ENCODE measurements at regions not wholly inside any gene's neighbourhood (a gene's known extent, or its start where the extent isn't known, plus 50 kb on each side); places are given as distances from the start of the nearest gene placed in this dataset.

DNA sequence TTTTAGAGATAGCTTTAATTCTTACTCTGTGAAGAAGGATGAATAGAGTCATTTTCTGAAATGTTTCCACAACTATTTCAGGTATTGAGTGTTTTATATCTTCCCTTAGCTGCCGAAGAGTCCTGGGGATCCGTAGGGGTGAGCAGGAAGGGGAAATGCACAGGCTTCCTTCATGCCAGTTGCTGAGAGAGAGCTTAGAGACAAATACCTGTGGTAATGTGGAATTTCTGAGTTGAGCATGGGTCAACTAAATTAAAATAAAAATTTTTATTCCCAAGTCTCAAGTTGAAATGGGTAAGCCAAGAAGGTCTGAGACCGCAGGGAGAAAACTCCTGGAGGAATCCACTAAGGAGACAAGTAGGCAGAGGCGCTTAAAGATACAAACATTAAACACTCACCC is 185.7 kb downstream of the DAD1 start:
- Histone ChIP-seq H3K27me3 (ENCODE audit: control insufficient read depth, insufficient read depth, low read length) (no peaks in the 10 kb centered on the region), H3K4me3 (ENCODE audit: low read length) (no peak overlapping the region), H3K9me3 (ENCODE audit: control insufficient read depth, low read depth, low read length) (no peaks in the 10 kb centered on the region), H3K9ac (ENCODE audit: low read length) (no peak overlapping the region), H3K27ac (ENCODE audit: low read length) (no peak overlapping the region), H3K4me1 (ENCODE audit: control insufficient read depth, low read depth, low read length) (no peaks in the 10 kb centered on the region), H3K36me3 (ENCODE audit: control insufficient read depth, low read depth, low read length) (no peaks in the 10 kb centered on the region)

DNA sequence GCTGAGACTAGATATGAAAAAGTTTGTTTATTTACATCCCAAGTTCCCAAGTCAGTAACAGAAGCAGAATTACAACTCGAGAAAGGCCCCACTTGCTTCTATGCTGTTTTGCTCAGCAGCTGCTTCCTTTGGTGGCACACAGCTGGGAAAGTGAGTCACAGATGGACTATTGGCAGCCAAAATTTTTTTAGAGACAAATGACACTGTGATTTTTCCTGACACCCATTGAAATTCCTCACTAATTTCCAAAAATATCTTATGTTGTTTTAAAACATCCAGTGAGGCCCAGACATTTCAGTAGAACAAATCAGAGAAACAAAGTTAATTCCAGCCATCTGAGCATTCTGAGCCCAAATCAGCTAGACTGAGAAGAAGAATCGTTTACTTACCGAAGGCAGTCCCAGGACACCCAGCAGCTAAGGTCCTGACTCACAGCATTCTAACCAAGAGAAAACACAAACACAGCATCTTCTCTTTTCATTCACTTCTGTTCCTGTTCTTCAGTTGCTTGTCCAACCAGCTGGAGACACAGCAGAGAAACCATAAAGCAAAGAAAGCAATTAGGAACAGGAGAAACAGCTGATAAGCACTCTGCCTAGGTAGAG is 188.3 kb downstream of the DAD1 start:
- no peaks in the 10 kb centered on the region for H3K4me1 ChIP-seq (ENCODE audit: control insufficient read depth, low read depth, low read length)
- H3K9me3 ChIP-seq (ENCODE audit: control insufficient read depth, low read depth, low read length): no peaks in the 10 kb centered on the region
- H3K27ac ChIP-seq (ENCODE audit: low read length): no peak overlapping the region
- H3K9ac ChIP-seq (ENCODE audit: low read length): no peak overlapping the region
- no peaks in the 10 kb centered on the region for H3K36me3 ChIP-seq (ENCODE audit: control insufficient read depth, low read depth, low read length)
- no peak overlapping the region for H3K4me3 ChIP-seq (ENCODE audit: low read length)
- H3K27me3 ChIP-seq (ENCODE audit: control insufficient read depth, insufficient read depth, low read length): no peaks in the 10 kb centered on the region

DNA sequence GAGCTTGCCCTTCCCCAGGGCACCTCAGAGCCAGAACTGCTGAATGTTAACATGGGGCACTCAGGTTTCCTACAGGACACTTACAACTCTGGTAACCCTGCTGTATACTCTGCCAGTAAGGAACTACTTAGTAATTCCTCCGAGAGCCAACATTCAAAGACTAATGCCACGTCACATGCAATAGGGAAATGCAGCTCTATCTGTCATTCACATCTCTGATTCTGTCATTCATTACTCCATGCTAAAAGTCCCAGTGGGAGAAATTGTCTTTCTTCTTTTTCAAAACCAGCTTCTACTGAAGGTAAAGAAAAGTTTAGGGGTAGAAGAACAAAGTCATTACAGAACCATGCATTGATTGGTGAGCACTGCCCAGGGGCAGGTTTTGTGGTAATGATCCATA is 189.2 kb downstream of the DAD1 start:
- Histone ChIP-seq H3K9me3 (ENCODE audit: control insufficient read depth, low read depth, low read length) (no peaks in the 10 kb centered on the region), H3K9ac (ENCODE audit: low read length) (no peak overlapping the region)

DNA sequence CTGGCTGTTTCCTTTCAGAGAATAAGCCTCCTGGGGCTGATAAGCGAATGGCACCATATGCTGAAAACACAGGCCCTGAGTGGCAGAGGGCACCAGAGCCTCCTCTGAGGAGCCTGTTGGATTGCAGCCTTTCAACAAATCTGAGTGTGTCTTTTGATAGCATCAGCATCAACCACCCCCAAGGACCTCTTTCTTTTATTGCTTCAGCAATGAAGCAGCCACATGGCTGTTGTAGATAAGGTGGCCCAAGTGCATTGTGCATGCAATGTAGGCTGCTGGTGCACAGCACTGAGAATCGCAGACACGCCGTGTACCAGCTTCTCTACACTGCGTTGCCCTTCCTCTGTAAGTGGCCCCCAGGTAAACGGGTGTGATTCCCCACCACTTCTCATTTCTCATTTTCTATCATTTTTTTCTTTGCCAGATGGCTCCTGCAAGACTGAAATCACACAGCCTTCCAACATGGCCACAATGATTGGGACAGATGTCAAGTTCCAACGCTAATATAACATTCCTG is 191.7 kb downstream of the DAD1 start:
- H3K9me3 ChIP-seq (ENCODE audit: control insufficient read depth, low read depth, low read length): no peaks in the 10 kb centered on the region
- H3K4me3 ChIP-seq (ENCODE audit: low read length): no peak overlapping the region
- no peaks in the 10 kb centered on the region for H3K36me3 ChIP-seq (ENCODE audit: control insufficient read depth, low read depth, low read length)
- H3K9ac ChIP-seq (ENCODE audit: low read length): no peak overlapping the region
- no peak overlapping the region for H3K27ac ChIP-seq (ENCODE audit: low read length)
- no peaks in the 10 kb centered on the region for H3K4me1 ChIP-seq (ENCODE audit: control insufficient read depth, low read depth, low read length)
- H3K27me3 ChIP-seq (ENCODE audit: control insufficient read depth, insufficient read depth, low read length): no peaks in the 10 kb centered on the region

More for the DNA sequence above, 189.2 kb downstream of the DAD1 start:
- Histone ChIP-seq H3K27ac (ENCODE audit: low read length) (no peak overlapping the region), H3K27me3 (ENCODE audit: control insufficient read depth, insufficient read depth, low read length) (no peaks in the 10 kb centered on the region), H3K36me3 (ENCODE audit: control insufficient read depth, low read depth, low read length) (no peaks in the 10 kb centered on the region), H3K4me3 (ENCODE audit: low read length) (no peak overlapping the region), H3K4me1 (ENCODE audit: control insufficient read depth, low read depth, low read length) (no peaks in the 10 kb centered on the region)

DNA sequence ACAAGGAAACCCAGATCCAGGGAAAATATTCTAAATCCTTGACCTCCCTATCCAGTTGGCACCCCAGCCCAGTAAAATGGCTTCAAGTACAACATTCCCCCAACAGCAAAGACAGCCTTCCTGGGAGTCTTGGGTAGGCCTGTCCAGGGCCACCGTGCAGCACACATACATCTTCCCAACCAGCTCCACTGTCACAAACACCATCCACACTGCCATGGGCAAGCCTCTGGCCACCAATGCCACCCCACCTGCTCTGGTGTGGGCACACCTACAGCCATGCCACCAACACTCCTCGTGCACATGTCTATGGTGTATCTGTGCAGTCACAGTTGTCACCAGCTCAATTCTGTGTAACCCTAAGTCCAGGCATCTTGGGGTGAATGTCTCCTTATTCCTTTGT is 193.2 kb downstream of the DAD1 start:
- Histone ChIP-seq H3K4me1 (ENCODE audit: control insufficient read depth, low read depth, low read length) (no peaks in the 10 kb centered on the region), H3K9me3 (ENCODE audit: control insufficient read depth, low read depth, low read length) (no peaks in the 10 kb centered on the region), H3K27me3 (ENCODE audit: control insufficient read depth, insufficient read depth, low read length) (no peaks in the 10 kb centered on the region), H3K27ac (ENCODE audit: low read length) (no peak overlapping the region), H3K9ac (ENCODE audit: low read length) (no peak overlapping the region), H3K4me3 (ENCODE audit: low read length) (no peak overlapping the region), H3K36me3 (ENCODE audit: control insufficient read depth, low read depth, low read length) (no peaks in the 10 kb centered on the region)

DNA sequence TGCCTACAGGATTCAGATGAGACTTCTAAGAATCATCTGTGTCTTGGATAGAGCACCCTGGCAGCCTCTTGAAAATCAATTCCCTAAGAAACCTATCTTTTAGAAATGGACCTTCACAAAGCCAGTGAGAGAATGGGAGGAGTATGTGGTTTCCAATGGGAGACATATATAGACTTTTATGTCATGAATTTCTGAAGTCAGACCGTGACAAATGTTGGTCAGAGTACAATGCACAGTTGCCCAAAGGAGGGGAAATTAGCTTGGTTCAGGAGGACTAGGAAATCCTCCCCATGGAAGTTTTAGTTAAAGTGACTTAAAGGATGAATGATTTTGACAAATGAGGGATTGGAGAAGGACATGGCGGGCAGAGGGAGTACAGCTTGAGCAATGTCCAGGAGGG is 194.4 kb downstream of the DAD1 start:
- no peaks in the 10 kb centered on the region for H3K9me3 ChIP-seq (ENCODE audit: control insufficient read depth, low read depth, low read length)
- H3K4me3 ChIP-seq (ENCODE audit: low read length): no peak overlapping the region
- no peak overlapping the region for H3K9ac ChIP-seq (ENCODE audit: low read length)
- no peaks in the 10 kb centered on the region for H3K27me3 ChIP-seq (ENCODE audit: control insufficient read depth, insufficient read depth, low read length)
- no peak overlapping the region for H3K27ac ChIP-seq (ENCODE audit: low read length)
- H3K36me3 ChIP-seq (ENCODE audit: control insufficient read depth, low read depth, low read length): no peaks in the 10 kb centered on the region
- H3K4me1 ChIP-seq (ENCODE audit: control insufficient read depth, low read depth, low read length): no peaks in the 10 kb centered on the region

DNA sequence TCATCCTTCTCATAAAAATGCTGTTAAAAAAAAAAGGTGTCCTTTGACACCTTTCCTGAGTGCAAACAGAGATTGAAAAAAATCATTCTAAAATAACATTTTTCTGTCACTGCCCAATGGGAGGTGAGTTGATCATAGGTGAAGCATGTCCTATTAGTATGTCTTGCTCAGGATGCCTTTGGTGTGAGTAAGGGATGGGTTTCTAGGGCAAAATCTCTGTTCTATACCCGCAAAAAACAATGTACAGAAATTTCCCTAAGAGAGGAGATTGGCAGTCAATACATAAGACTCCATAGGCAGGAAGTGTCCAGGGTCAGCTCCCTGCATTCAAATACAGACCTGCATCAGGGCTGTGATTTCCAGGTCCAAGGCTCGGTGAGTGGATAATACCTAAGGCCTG is 195.2 kb downstream of the DAD1 start:
- no peaks in the 10 kb centered on the region for H3K27me3 ChIP-seq (ENCODE audit: control insufficient read depth, insufficient read depth, low read length)
- H3K9ac ChIP-seq (ENCODE audit: low read length): no peak overlapping the region
- no peaks in the 10 kb centered on the region for H3K36me3 ChIP-seq (ENCODE audit: control insufficient read depth, low read depth, low read length)
- H3K4me1 ChIP-seq (ENCODE audit: control insufficient read depth, low read depth, low read length): no peaks in the 10 kb centered on the region
- H3K9me3 ChIP-seq (ENCODE audit: control insufficient read depth, low read depth, low read length): no peaks in the 10 kb centered on the region
- no peak overlapping the region for H3K27ac ChIP-seq (ENCODE audit: low read length)
- no peak overlapping the region for H3K4me3 ChIP-seq (ENCODE audit: low read length)

DNA sequence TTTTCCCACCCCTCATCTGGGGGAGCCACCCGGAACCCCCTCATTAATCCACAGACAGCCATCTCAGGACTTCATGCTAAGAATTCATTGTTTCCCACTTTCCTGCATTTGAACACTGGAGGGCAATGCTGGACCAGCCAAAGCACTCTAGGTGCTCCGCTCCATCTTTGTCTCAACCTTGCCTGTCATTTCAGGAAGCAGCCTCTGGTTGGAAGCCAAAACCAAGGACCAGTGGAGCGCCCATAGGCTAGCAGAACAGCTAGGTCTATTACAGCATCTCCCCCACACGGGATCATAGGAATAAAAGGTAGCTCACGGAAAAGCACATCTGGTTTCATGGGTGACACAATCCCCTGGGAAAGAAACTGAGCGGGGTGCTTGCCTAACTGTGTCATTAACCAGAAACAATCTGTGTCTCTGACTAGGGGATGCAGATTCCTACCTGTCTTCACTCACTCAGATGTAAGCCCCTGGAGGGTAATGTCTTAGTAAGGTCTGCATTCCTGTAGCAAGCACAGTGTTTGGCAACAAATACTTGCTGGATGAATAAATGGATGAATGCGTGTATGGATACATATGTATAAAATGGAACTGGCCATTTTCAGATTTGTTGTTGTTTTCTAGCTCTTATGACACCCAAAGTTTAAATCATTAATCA is 197.0 kb downstream of the DAD1 start:
- no peaks in the 10 kb centered on the region for H3K36me3 ChIP-seq (ENCODE audit: control insufficient read depth, low read depth, low read length)
- no peak overlapping the region for H3K4me3 ChIP-seq (ENCODE audit: low read length)
- H3K9me3 ChIP-seq (ENCODE audit: control insufficient read depth, low read depth, low read length): no peaks in the 10 kb centered on the region
- H3K27me3 ChIP-seq (ENCODE audit: control insufficient read depth, insufficient read depth, low read length): no peaks in the 10 kb centered on the region
- H3K4me1 ChIP-seq (ENCODE audit: control insufficient read depth, low read depth, low read length): no peaks in the 10 kb centered on the region
- H3K27ac ChIP-seq (ENCODE audit: low read length): no peak overlapping the region
- no peak overlapping the region for H3K9ac ChIP-seq (ENCODE audit: low read length)

DNA sequence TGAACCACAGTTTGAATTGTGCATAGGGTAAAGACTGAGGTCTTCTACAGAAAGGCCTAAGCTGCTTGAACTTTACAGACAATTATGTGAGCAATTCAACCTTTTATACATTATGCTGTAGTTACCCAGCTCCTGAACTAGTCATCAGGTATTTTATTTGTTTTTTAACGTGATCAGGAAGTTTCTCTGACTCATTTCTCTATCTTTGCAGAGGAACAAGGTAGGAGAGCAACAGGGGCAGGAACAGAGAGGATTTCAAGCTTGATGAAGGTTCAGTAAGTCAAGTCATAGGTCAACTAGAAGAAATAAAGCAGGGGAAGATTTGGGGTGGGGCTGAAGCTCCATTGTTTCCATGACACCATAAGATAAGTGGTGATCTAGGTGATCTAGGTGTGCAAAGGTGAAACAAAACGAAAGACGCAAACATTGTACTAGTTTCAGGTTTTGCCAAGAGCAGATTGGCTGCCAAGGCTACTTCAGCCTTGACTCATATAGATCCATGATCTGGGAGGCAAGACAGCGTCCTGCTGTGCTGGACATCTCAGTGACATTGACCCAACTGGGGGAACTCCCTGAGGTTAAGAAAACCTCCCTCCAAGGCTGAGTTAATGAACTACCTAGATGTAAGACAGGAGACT is 198.1 kb downstream of the DAD1 start:
- no peaks in the 10 kb centered on the region for H3K4me1 ChIP-seq (ENCODE audit: control insufficient read depth, low read depth, low read length)

DNA sequence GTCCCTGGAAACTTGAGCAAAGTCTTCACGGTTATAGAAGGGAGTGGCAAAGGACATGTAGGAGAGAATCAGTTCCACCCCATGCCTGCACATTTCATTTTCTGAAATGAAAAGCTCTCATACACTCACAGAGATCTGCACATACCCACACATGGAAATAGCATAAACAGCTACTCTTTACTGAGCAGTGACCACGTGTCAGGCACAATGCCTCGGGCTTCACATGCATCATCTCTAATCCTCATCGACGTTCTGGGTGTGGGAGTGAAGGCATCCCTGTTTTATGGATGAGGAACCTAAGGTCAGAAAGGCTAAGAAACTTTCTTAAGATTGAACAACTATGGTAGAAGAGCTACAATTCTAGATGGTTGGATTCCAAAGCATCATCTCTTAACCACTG is 198.8 kb downstream of the DAD1 start:
- H3K4me3 ChIP-seq (ENCODE audit: low read length): no peak overlapping the region
- H3K27ac ChIP-seq (ENCODE audit: low read length): no peak overlapping the region
- no peaks in the 10 kb centered on the region for H3K27me3 ChIP-seq (ENCODE audit: control insufficient read depth, insufficient read depth, low read length)
- no peaks in the 10 kb centered on the region for H3K36me3 ChIP-seq (ENCODE audit: control insufficient read depth, low read depth, low read length)
- H3K4me1 ChIP-seq (ENCODE audit: control insufficient read depth, low read depth, low read length): no peaks in the 10 kb centered on the region
- no peak overlapping the region for H3K9ac ChIP-seq (ENCODE audit: low read length)
- no peaks in the 10 kb centered on the region for H3K9me3 ChIP-seq (ENCODE audit: control insufficient read depth, low read depth, low read length)

More for the DNA sequence above, 198.1 kb downstream of the DAD1 start:
- Histone ChIP-seq H3K9me3 (ENCODE audit: control insufficient read depth, low read depth, low read length) (no peaks in the 10 kb centered on the region), H3K4me3 (ENCODE audit: low read length) (no peak overlapping the region), H3K27me3 (ENCODE audit: control insufficient read depth, insufficient read depth, low read length) (no peaks in the 10 kb centered on the region), H3K9ac (ENCODE audit: low read length) (no peak overlapping the region), H3K27ac (ENCODE audit: low read length) (no peak overlapping the region), H3K36me3 (ENCODE audit: control insufficient read depth, low read depth, low read length) (no peaks in the 10 kb centered on the region)

DNA sequence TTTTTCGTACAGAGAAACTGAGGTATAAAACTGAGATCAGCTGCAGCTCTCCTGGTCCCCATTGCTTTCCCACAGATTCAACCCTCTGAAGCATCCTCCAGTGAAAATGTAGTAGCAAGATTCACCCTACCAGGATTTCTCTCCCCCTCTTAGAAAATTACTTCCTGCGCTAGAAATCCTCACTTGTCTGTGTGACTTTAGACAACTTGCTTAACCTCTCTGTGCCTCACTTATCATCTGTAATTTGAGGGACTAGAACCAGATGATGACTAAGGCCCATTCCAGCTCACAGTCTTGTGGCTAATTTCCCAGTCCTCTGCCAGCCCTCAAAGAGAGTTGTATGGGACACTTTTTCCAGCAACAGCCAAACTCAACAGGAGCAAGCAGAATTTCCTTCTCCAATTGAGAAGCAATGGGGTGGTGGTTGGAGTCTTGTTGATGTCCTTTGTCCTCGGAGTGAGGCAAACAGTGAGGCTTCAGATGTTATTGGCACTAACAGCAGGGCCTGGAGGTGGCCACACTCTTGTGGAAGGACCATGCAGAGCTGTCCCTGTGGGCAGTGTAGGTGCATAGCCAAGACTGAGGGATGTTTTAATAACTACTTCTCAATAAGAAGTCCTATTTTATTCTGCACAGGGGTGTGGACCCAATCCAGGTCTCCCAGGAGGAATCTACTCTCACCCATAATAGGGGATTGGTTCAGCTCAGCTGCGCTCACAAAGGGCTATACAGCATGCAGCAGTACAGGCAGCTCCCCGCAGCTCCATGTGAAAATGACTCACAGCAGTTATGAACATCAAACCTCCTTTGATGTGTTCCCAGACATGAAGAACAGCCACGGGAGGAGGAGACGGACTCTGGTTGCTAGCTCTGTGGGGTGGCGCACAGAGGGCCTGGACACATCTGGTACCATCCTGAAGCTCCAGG is 200.1 kb downstream of the DAD1 start:
- Histone ChIP-seq H3K9ac (ENCODE audit: low read length) (no peak overlapping the region), H3K4me1 (ENCODE audit: control insufficient read depth, low read depth, low read length) (no peaks in the 10 kb centered on the region), H3K9me3 (ENCODE audit: control insufficient read depth, low read depth, low read length) (no peaks in the 10 kb centered on the region), H3K4me3 (ENCODE audit: low read length) (no peak overlapping the region), H3K27ac (ENCODE audit: low read length) (no peak overlapping the region), H3K36me3 (ENCODE audit: control insufficient read depth, low read depth, low read length) (no peaks in the 10 kb centered on the region), H3K27me3 (ENCODE audit: control insufficient read depth, insufficient read depth, low read length) (no peaks in the 10 kb centered on the region)

Data from iPS-18a (cell line).